Caco-2 (cell line): ENCODE measurements at regions not wholly inside any gene's neighbourhood (a gene's known extent, or its start where the extent isn't known, plus 50 kb on each side); places are given as distances from the start of the nearest gene placed in this dataset.

Experiments
- BruUV-seq: library from RNA; stranded (reverse); fragments of 400-500 nt; replicated peaks from 2 replicates; lab custom pipeline; 2021; lab: Mats Ljungman, UMichigan
- CTCF ChIA-PET: fragments of 300-600 bp; sonication (Branson Sonifier 250); formaldehyde crosslinking; loops from one replicate; lab custom pipeline; 2022; ENCODE audit warnings: antibody characterized with exemption; lab: Charles Lee
- POLR2A ChIA-PET: fragments of 300-600 bp; sonication (Branson Sonifier 250); formaldehyde crosslinking; loops from one replicate; lab custom pipeline; 2022; ENCODE audit warnings: antibody characterized with exemption; lab: Charles Lee
- DNase-seq, 2 experiments: peaks; one replicate each; pipeline versions ENCODE4 v3.0.0 to v3.0.0-alpha.2; 2020 to 2022
- H3K27me3 ChIP-seq: replicated peaks from 2 replicates; pipeline ENCODE4 v1.6.0; 2011; ENCODE audit warnings: low read length; ENCODE audit not compliant: control insufficient read depth, insufficient read depth
- H3K36me3 ChIP-seq: 2 replicates; pipeline ENCODE4 v1.5.1; 2011; ENCODE audit warnings: low read length; ENCODE audit not compliant: control insufficient read depth, insufficient read depth
- H3K4me1 ChIP-seq: fragments of 250-450 bp; sonication (Bioruptor Pico); 2 replicates; pipeline ENCODE4 v1.5.1; 2020; ENCODE audit warnings: mild to moderate bottlenecking
- H3K4me3 ChIP-seq: 2 replicates; pipeline ENCODE4 v1.5.1; 2011; ENCODE audit warnings: low read depth, mild to moderate bottlenecking, control low read depth, low read length
- H3K9me3 ChIP-seq: fragments of 250-450 bp; sonication (Bioruptor Pico); 2 replicates; pipeline ENCODE4 v1.5.1; 2020; ENCODE audit warnings: mild to moderate bottlenecking, moderate library complexity
- H3K27ac Mint-ChIP-seq: one replicate; pipeline ENCODE4 v1.8.0; 2022; ENCODE audit warnings: mixed read lengths; ENCODE audit not compliant: unreplicated experiment
- H3K27me3 Mint-ChIP-seq: one replicate; pipeline ENCODE4 v1.8.0; 2022; ENCODE audit warnings: mixed read lengths; ENCODE audit not compliant: insufficient read depth, unreplicated experiment
- H3K36me3 Mint-ChIP-seq: one replicate; pipeline ENCODE4 v1.8.0; 2022; ENCODE audit warnings: mild to moderate bottlenecking, mixed read lengths; ENCODE audit not compliant: insufficient read depth, unreplicated experiment
- H3K4me1 Mint-ChIP-seq: one replicate; pipeline ENCODE4 v1.8.0; 2022; ENCODE audit warnings: low read depth, mixed read lengths; ENCODE audit not compliant: unreplicated experiment
- H3K4me3 Mint-ChIP-seq: one replicate; pipeline ENCODE4 v1.8.0; 2022; ENCODE audit warnings: mild to moderate bottlenecking, moderate library complexity, mixed read lengths; ENCODE audit not compliant: unreplicated experiment
- H3K9me3 Mint-ChIP-seq: one replicate; pipeline ENCODE4 v1.8.0; 2022; ENCODE audit warnings: mixed read lengths; ENCODE audit not compliant: unreplicated experiment
- CTCF ChIP-seq, 2 experiments: fragments of 200-600 bp in 1 of 2; IDR thresholded peaks; 1 replicate in 1 of 2; 2 replicates in 1 of 2; pipeline versions ENCODE4 v1.5.1 to v1.8.0; 2011 to 2022; ENCODE audit warnings: antibody characterized with exemption in 1 of 2, control low read depth in 1 of 2, inconsistent platforms in 1 of 2, low read depth in 1 of 2, low read length in 1 of 2, mild to moderate bottlenecking in 1 of 2, moderate library complexity in 1 of 2; ENCODE audit not compliant: insufficient read depth in 1 of 2, severe bottlenecking in 1 of 2, unreplicated experiment in 1 of 2
- intact Hi-C: fragments of 100-400 bp; cut with micrococcal nuclease; formaldehyde crosslinking; loops from one replicate; pipeline ENCODE4 v1.10.0; 2022; ENCODE audit not compliant: unreplicated experiment

GRCh38 chr3:110261141-110261540 lies 810.5 kb upstream of the NECTIN3 start:
- H3K9me3 Mint-ChIP-seq: peaks cover 9% of the 10 kb centered on the region
- peaks cover 25% of the 10 kb centered on the region for H3K4me1 ChIP-seq
- H3K36me3 Mint-ChIP-seq: no peaks in the 10 kb centered on the region
- H3K9me3 ChIP-seq: no peaks in the 10 kb centered on the region
- H3K36me3 ChIP-seq: no peaks in the 10 kb centered on the region
- no peak overlapping the region for H3K4me3 Mint-ChIP-seq
- no peaks in the 10 kb centered on the region for H3K27me3 ChIP-seq
- CTCF ChIA-PET: no interaction called here
- peaks cover 8% of the 10 kb centered on the region for H3K4me1 Mint-ChIP-seq
- no TSS peak for BruUV-seq
- no peak for TF ChIP-seq CTCF (IDR thresholded peaks at IDR 0.05; ENCODE audit: insufficient read depth in 1 of 2, low read depth in 1 of 2, low read length in 1 of 2, severe bottlenecking in 1 of 2, unreplicated experiment in 1 of 2)
- intact Hi-C loops: no loop called here
- DNase-seq: no peak
- no peak overlapping the region for H3K4me3 ChIP-seq
- H3K27me3 Mint-ChIP-seq: no peaks in the 10 kb centered on the region
- H3K27ac Mint-ChIP-seq: no peak overlapping the region
- POLR2A ChIA-PET: no interaction called here

- peaks cover 8% of the 10 kb centered on the region for H3K4me1 Mint-ChIP-seq
- no peaks in the 10 kb centered on the region for H3K9me3 ChIP-seq
- H3K27me3 Mint-ChIP-seq: no peaks in the 10 kb centered on the region
- no peaks in the 10 kb centered on the region for H3K36me3 Mint-ChIP-seq
- H3K27ac Mint-ChIP-seq: no peak overlapping the region
- peak overlapping the region; percentile 52 for H3K4me3 Mint-ChIP-seq
- CTCF ChIA-PET: no interaction called here
- no peak for TF ChIP-seq CTCF (IDR thresholded peaks at IDR 0.05; ENCODE audit: insufficient read depth in 1 of 2, low read depth in 1 of 2, low read length in 1 of 2, severe bottlenecking in 1 of 2, unreplicated experiment in 1 of 2)
- H3K4me3 ChIP-seq: no peak overlapping the region
- H3K36me3 ChIP-seq: no peaks in the 10 kb centered on the region
- H3K4me1 ChIP-seq: peaks cover 25% of the 10 kb centered on the region
- POLR2A ChIA-PET: no interaction called here
- no peaks in the 10 kb centered on the region for H3K27me3 ChIP-seq
- peak in 1 of 2 experiments; percentile 1 for DNase-seq
- no TSS peak for BruUV-seq
- no peaks in the 10 kb centered on the region for H3K9me3 Mint-ChIP-seq
- intact Hi-C loops: no loop called here
Measured at GRCh38 chr3:110262896-110263295, 808.7 kb upstream of the NECTIN3 start.

GRCh38 chr3:110265302-110265701 lies 806.3 kb upstream of the NECTIN3 start:
- ChIA-PET CTCF (no interaction called here), POLR2A (no interaction called here)
- Histone ChIP-seq H3K27me3 (no peaks in the 10 kb centered on the region), H3K36me3 (no peaks in the 10 kb centered on the region), H3K4me1 (peaks cover 25% of the 10 kb centered on the region), H3K9me3 (no peaks in the 10 kb centered on the region), H3K4me3 (no peak overlapping the region)
- intact Hi-C loops: no loop called here
- no peaks in the 10 kb centered on the region for H3K27me3 Mint-ChIP-seq
- no peak for DNase-seq
- H3K9me3 Mint-ChIP-seq: no peaks in the 10 kb centered on the region
- peaks cover 8% of the 10 kb centered on the region for H3K4me1 Mint-ChIP-seq
- no peak overlapping the region for H3K4me3 Mint-ChIP-seq
- H3K36me3 Mint-ChIP-seq: no peaks in the 10 kb centered on the region
- TF ChIP-seq CTCF (IDR thresholded peaks at IDR 0.05; ENCODE audit: insufficient read depth in 1 of 2, low read depth in 1 of 2, low read length in 1 of 2, severe bottlenecking in 1 of 2, unreplicated experiment in 1 of 2): no peak
- H3K27ac Mint-ChIP-seq: no peak overlapping the region
- BruUV-seq: no TSS peak
